Hepatocyte (in vitro differentiated cells): ENCODE measurements at regions not wholly inside any gene's neighbourhood (a gene's known extent, or its start where the extent isn't known, plus 50 kb on each side); places are given as distances from the start of the nearest gene placed in this dataset.

Source experiments
- CTCF ChIP-seq: fragments of 200-600 bp; sonication (generic); IDR thresholded peaks from 2 replicates; pipeline ENCODE4 v1.5.1; 2016; ENCODE audit warnings: antibody characterized with exemption, mild to moderate bottlenecking; ENCODE audit not compliant: poor library complexity
- EZH2 ChIP-seq: fragments of 200-600 bp; sonication (generic); IDR thresholded peaks from 2 replicates; pipeline ENCODE4 v1.6.1; 2016; ENCODE audit warnings: antibody characterized with exemption, mild to moderate bottlenecking, borderline replicate concordance

DNA sequence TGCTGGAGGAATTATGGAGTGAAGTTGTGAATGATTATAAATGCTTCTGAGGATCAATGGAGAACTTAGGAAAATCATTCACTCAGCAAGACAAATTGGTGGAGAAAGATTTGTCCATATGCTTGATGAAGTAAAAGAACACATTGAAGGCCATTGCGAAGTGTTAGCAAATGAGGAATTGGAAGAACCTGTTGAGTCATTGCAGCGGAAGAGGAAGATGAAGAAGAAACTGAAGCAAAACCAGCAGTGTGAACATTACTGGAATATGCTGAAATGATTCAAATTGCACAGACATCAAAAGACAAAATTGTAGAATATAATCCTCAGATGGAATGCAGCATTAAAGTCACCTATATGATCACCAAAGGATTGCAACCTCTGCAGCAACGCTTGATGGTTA, 168.1 kb downstream of the ADAMTS15 start:
- no peak for TF ChIP-seq CTCF
- no peak for TF ChIP-seq EZH2
